HG02763 (cell line): ENCODE measurements at regions not wholly inside any gene's neighbourhood (a gene's known extent, or its start where the extent isn't known, plus 50 kb on each side); places are given as distances from the start of the nearest gene placed in this dataset.

Source experiments
- ATAC-seq: cut with Tn5 transposase; IDR thresholded peaks from one replicate; pipeline ENCODE4 v1.9.1; 2021; ENCODE audit warnings: mild to moderate bottlenecking, moderate library complexity; ENCODE audit not compliant: unreplicated experiment

DNA sequence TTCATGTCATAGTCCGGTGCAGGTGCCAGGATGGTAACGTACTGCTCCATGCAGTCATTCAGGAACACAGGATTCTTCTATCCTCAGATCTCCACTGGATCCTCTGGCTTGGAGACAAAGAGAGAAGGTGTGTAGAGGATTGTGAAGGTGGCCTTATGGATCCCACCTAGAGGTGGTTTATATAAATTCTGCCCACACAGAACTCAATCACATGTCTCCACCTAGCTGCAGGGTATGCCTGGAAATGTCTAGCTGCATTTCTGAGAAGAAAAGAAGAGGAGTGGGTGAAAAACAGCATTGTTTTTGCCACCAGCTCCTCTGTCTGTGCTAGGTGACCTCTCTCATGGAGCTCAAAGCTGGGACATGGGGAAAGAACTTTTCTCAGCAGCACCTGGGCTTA is 478.7 kb downstream of the PDCD6IP start:
- no peak for ATAC-seq

GRCh38 chr3:34279901-34280300 is 481.5 kb downstream of the PDCD6IP start:
- no peak for ATAC-seq

DNA sequence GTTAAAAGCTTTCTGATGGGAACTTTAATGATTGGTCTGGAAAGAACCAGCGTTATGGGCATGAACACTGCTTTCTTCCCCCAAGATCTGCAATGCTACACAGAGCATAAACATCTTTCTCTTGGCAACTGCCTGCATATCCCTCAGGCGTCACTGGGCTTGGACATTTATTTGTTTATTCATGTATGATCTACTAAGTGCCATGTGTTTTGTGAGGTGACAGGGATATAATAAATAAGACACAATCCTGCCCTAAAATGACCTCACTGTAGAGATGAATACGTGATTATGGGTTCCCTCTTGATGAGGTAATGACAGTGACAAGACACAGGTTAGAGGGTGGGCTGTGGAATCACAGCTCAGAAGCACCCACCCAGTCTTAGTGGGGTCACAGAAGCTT is 485.3 kb downstream of the PDCD6IP start:
- no peak for ATAC-seq

- no peak for ATAC-seq
Measured at GRCh38 chr3:34284959-34285826, 486.8 kb downstream of the PDCD6IP start.

DNA sequence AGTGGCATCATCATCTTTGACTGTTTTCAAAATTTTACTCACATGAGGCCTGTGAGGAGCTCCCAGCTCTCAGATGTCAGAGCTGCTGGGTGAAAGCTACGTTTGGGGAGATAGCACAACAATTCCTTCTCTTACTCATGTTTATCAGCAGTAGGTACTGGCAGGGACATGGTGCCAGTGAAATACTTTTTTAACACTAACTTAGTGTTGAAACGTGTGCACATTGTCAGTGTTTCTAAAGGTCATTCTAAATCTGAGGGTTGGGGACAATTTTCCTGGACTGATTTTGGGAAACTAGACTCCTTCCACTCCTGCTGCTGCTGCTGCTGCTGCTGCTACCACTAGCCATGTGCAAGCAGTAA is 487.4 kb downstream of the PDCD6IP start:
- ATAC-seq, result no peak

GRCh38 chr3:34292605-34293300 is 494.3 kb downstream of the PDCD6IP start:
- ATAC-seq, result no peak

DNA sequence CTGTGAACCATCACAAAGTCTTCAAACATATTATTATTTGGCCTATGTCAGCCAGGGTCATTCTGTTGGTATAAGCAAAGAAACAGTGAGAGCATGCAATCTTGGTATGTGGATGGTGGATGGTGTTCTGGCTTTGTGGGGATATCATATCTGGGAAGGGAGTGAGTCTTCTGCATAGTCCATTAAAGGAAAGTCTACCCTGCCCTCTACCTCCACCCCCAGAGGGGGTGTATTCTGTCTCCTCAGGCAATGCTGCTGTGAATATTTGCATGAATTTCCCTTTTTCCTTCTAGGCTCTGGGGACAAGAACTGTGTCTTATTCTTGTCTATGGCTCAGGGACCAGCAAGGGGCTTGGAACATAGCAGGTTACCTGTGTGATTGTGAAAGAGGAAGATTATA is 495.8 kb downstream of the PDCD6IP start:
- ATAC-seq, result no peak

DNA sequence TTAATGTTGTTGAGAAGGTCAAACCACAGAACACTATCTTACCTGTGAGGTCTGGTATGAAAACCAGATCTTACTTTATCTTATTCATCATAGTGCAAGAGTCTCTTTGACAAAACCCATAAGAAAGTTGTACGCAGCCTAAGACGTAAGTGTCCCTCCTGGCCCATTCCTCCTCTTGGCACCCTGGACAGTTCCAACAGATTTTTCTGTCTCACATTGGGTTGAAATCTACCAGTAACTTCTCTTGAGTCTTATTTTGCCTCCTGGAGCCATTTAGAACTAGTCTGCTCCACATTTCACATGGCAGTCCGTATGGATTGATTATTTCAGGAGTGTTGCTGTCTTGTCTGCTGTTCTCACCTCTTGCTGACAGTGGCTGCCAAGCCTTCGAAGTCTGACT is 498.4 kb downstream of the PDCD6IP start:
- ATAC-seq, result no peak

GRCh38 chr3:34298653-34299052 is 500.2 kb downstream of the PDCD6IP start:
- no peak for ATAC-seq

GRCh38 chr3:34300621-34301020 is 502.2 kb downstream of the PDCD6IP start:
- ATAC-seq, result no peak

GRCh38 chr3:34301313-34301712 is 502.9 kb downstream of the PDCD6IP start:
- ATAC-seq, result no peak

GRCh38 chr3:34305266-34305665 is 506.8 kb downstream of the PDCD6IP start:
- ATAC-seq, result no peak

DNA sequence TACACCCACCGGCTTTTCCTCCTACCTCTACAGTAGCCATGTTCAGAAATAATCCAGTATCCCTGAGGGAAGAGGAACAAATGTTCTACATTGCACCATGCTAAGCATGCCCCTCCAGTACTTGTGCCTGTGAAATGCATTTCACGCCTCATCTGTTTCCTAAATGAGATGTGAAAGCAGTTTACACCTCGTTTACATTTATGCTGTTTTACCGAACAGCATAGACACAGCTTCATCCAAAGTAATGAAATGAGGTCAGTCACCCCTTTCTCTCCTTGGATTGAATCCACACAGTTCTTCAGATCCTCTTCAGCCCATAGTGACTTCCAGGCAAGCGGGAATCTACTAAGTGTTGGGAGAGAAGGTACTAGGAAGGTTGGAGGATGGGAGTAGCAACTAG is 514.3 kb downstream of the PDCD6IP start:
- ATAC-seq, result no peak

DNA sequence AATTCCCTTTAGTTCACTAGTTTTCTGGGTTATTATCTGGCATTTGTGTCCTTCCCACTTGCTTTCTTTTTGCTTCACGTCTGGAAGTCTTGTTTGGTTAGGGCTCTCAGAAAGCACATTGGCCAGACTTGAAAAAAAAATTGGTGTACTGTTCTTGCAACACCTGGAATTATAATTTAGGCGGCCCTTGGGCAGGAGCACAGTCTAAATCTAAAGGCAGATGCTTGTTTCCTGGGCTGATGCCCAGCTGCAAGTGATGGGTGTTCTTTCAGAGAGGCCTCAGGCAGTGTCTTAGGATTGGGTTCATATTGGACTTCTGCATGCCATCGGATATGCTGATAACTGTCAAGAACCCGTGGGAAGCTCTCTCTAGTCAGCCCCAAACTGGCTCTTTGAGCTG is 521.5 kb downstream of the PDCD6IP start:
- ATAC-seq, result no peak

GRCh38 chr3:34323517-34323916 is 525.1 kb downstream of the PDCD6IP start:
- peak; percentile 91 for ATAC-seq

DNA sequence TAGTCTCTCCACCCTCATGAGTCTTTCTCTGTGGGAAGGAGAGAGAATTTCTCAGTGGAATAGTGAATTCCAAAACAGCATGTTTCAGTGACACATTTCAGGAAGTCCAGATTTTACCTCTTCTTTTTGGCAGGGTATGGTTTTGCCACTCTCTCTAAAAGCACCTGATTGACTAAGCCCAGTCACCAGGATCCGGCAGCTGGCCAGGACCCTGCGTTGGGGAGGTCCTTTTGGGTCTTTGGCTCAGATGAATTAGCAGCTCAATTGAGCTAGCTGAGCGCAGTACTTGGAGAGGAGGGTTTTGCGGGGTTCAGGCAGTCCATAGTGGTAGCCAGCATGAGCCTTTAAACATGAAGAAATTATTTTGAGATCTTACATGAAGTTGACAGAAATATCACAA is 548.2 kb downstream of the PDCD6IP start:
- no peak for ATAC-seq

DNA sequence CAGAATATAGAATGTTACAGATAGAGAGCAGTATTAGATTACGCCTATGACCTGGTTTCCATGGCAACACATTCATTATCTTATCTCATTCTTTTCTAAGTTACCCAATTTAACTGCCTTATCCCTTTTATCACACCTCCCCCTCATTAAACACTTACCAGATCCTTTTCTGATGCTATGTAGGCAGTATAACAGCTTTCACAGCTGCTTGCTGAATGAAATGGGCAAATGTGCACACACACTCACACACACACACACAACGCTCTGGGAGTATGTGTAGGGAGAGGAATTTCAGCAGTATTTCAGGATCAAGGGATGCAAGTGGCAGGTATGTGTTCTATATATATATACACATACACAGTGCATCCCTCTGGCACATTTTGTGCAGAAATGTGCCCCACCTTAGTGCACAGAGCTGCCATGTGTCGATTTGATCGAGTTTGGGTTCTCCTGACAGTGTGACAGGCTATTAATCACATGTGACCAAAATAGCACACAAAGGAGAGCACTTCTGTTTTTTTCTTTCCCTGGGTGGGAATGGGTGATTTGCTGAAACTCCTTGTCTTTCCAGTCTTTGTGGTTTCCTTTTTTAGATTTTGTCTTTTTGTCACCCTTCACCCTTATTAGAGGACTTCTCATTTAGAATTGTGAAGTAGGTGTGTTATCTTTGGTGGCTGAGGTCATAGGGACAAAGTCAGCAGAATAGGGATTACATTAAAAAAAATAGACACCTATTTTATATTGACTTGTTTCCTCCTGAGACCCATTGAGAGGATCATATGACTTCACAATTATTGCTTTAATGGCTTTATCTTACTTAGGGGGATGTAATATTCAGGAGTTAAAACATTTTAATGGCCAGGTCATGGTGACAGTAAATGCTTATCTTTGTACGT is 553.7 kb downstream of the PDCD6IP start:
- no peak for ATAC-seq

DNA sequence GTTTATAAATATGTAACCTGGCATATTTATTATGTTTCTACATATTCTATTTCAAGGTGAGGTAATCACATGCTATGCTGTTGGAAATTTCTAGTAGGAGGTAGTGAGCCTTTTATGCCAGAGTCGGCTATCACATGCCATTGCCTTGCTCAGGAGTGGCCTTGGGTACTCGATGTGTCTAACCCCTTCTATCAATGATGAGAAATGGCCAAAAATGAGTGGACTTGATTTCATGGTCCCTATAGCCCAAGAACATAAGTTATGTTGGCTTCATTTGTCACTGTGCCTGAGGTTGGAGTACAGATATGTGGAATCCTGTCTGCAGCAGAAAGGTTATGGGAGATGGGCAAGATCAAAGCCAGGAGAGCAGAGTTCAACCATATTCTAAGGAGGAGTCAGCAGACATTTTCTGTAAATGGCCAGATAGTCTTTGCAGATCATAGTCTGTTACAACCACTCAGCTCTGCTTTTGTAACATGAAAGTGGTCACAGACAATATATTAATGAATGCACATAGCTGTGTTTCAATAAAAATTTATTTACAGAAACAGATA is 554.4 kb downstream of the PDCD6IP start:
- ATAC-seq, result no peak

DNA sequence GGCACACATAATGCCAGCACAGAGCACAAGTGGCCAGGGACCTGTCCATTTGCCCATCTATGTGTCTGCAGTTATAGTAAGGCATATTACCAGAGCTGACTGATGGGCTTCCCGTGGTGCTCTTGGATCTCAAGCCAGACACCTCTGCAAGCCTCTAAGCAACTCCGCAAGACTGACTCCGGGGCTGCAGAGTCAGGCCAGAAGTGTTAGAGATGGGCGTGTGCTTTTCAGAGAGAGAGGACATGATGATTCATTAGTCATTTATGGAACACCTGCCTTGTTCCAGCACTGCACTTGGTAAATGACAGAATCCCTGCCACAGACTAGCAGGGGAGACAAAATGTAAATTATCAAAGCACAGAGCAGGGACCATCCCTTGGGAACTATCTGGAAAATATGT is 559.0 kb downstream of the PDCD6IP start:
- no peak for ATAC-seq

DNA sequence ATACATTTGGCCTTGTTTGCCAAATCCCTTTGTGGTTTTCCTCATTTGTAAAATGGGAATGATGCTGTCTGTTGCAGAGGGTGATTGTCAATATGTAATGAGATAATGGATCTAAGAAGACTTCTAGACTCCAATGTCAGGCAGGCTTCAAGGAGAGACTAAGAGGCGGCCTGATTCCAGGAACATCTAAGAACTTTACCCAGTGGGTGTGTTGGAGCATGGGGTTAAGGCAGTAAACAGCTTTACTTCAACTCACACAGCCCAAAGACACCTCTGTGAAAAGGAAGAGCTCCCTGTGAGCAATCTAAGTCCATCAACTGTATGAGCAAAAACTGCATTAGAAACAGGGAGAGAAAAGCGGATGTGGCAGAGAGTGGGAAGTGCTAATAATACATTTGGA is 560.6 kb downstream of the PDCD6IP start:
- no peak for ATAC-seq

- ATAC-seq, result no peak
Measured at GRCh38 chr3:34360713-34361112, 562.3 kb downstream of the PDCD6IP start.
